ENCODE measurements at regions not wholly inside any gene's neighbourhood (a gene's known extent, or its start where the extent isn't known, plus 50 kb on each side); places are given as distances from the start of the nearest gene placed in this dataset.

GRCh38 chr3:168216851-168217250 lies 121.1 kb upstream of the GOLIM4 start:
- DNase-seq (ENCODE audit: insufficient read length, low spot score) (no peak), FAIRE-seq (no peak)

- peak; percentile 66 for FAIRE-seq
- no peak for DNase-seq (ENCODE audit: insufficient read length, low spot score)
These were observed 118.2 kb upstream of the GOLIM4 start for GRCh38 chr3:168213920-168214319.

- no peak for DNase-seq (ENCODE audit: insufficient read length, low spot score)
- no peak for FAIRE-seq
These were observed 117.1 kb upstream of the GOLIM4 start for GRCh38 chr3:168212664-168213285.

GRCh38 chr3:168205451-168205850 lies 109.7 kb upstream of the GOLIM4 start:
- FAIRE-seq: no peak
- DNase-seq (ENCODE audit: insufficient read length, low spot score): no peak

- no peak for DNase-seq (ENCODE audit: insufficient read length, low spot score)
- no peak for FAIRE-seq
These were observed 101.4 kb upstream of the GOLIM4 start for GRCh38 chr3:168197162-168197561.

GRCh38 chr3:168191856-168192255 lies 96.1 kb upstream of the GOLIM4 start:
- FAIRE-seq: no peak
- no peak for DNase-seq (ENCODE audit: insufficient read length, low spot score)

GRCh38 chr3:168187233-168187632 lies 91.5 kb upstream of the GOLIM4 start:
- FAIRE-seq (no peak), DNase-seq (ENCODE audit: insufficient read length, low spot score) (no peak)

- FAIRE-seq (no peak), DNase-seq (ENCODE audit: insufficient read length, low spot score) (no peak)
These were observed 90.7 kb upstream of the GOLIM4 start for GRCh38 chr3:168186293-168186983.

GRCh38 chr3:168183774-168184173 lies 88.0 kb upstream of the GOLIM4 start:
- DNase-seq (ENCODE audit: insufficient read length, low spot score) (no peak), FAIRE-seq (no peak)

GRCh38 chr3:168168743-168169142 lies 73.0 kb upstream of the GOLIM4 start:
- FAIRE-seq (no peak), DNase-seq (ENCODE audit: insufficient read length, low spot score) (no peak)

- DNase-seq (ENCODE audit: insufficient read length, low spot score) (peak; percentile 36), FAIRE-seq (peak; percentile 90)
These were observed 69.9 kb upstream of the GOLIM4 start for GRCh38 chr3:168165390-168166269.

- DNase-seq (ENCODE audit: insufficient read length, low spot score): no peak
- no peak for FAIRE-seq
These were observed 66.4 kb upstream of the GOLIM4 start for GRCh38 chr3:168162172-168162571.

GRCh38 chr3:168161696-168162095 lies 66.0 kb upstream of the GOLIM4 start:
- DNase-seq (ENCODE audit: insufficient read length, low spot score): no peak
- FAIRE-seq: no peak

GRCh38 chr3:168157903-168158302 lies 62.2 kb upstream of the GOLIM4 start:
- no peak for DNase-seq (ENCODE audit: insufficient read length, low spot score)
- no peak for FAIRE-seq

GRCh38 chr3:168157099-168157700 lies 61.5 kb upstream of the GOLIM4 start:
- FAIRE-seq: no peak
- DNase-seq (ENCODE audit: insufficient read length, low spot score): no peak

GRCh38 chr3:168156479-168156878 lies 60.8 kb upstream of the GOLIM4 start:
- DNase-seq (ENCODE audit: insufficient read length, low spot score): no peak
- no peak for FAIRE-seq

GRCh38 chr3:168155303-168155702 lies 59.6 kb upstream of the GOLIM4 start:
- FAIRE-seq: no peak
- DNase-seq (ENCODE audit: insufficient read length, low spot score): no peak

- no peak for FAIRE-seq
- DNase-seq (ENCODE audit: insufficient read length, low spot score): no peak
These were observed 58.4 kb upstream of the GOLIM4 start for GRCh38 chr3:168154089-168154488.

GRCh38 chr3:168152149-168152548 lies 56.4 kb upstream of the GOLIM4 start:
- no peak for FAIRE-seq
- no peak for DNase-seq (ENCODE audit: insufficient read length, low spot score)

All from GM19239 (cell line).